ES-I3 (cell line): ENCODE measurements at regions not wholly inside any gene's neighbourhood (a gene's known extent, or its start where the extent isn't known, plus 50 kb on each side); places are given as distances from the start of the nearest gene placed in this dataset.
"Not testable (repeated sequence)": the region's sequence is repeated elsewhere in the genome, so short reads cannot be mapped to it uniquely, and the experiment has no call there.

Experiments
- H3K36me3 ChIP-seq: 2 replicates; pipeline ENCODE4 v1.6.1; 2013; ENCODE audit warnings: mild to moderate bottlenecking, low read length, control low read depth, moderate library complexity; ENCODE audit not compliant: insufficient read depth
- H3K4me1 ChIP-seq: 2 replicates; pipeline ENCODE4 v1.6.1; 2013; ENCODE audit warnings: mild to moderate bottlenecking, control low read depth, low read length; ENCODE audit not compliant: insufficient read depth
- H3K9ac ChIP-seq: 2 replicates; pipeline ENCODE4 v1.6.1; 2013; ENCODE audit warnings: low read depth, mild to moderate bottlenecking, low read length, moderate library complexity
- H3K9me3 ChIP-seq: 2 replicates; pipeline ENCODE4 v1.6.1; 2013; ENCODE audit warnings: mild to moderate bottlenecking, low read length, moderate library complexity; ENCODE audit not compliant: control insufficient read depth, insufficient read depth

DNA sequence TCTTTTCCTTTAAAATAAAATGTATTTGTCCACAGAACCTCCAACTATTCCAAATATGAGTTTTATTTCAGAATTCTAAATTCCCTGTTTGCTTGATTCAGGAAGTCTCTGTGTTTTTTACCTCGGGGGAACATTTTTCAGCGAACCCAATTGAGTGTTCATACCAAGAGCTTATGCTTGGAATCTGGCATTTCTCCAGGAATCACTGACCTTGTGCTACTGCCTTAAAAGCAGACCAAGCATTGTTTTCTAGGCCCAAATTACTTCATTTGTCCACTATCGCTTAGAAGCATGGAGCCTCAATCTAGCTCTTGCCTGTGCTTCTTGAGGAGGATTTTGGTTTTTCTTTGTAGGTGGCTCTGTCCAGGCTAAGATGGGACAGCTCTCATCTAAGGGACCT, 59.4 kb downstream of the EBLN1 start:
- Histone ChIP-seq H3K9ac (no peak overlapping the region), H3K36me3 (no peaks in the 10 kb centered on the region), H3K9me3 (no peaks in the 10 kb centered on the region; the same call in 1 of the 2 replicates), H3K4me1 (peaks cover 4% of the 10 kb centered on the region; the same call in 1 of the 2 replicates)

DNA sequence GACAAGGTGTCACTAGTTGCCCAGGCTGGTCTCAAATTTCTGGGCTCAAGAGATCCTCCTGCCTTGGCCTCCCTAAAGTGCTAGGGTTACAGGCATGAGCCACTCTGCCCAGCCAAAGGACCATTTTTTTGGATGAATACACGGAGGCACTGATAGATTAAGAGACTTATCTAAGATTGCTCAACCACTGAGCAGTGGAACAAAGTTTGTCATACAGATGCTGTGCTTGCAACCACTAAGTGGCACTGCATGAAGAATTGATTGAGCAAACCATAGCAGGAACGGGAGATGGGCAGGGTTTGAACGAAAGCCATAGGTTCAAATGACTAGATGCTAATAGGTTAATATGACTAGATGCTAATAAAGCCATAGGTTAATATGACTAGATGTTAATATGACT, 61.1 kb downstream of the EBLN1 start:
- Histone ChIP-seq H3K9ac (no peak overlapping the region), H3K9me3 (no peaks in the 10 kb centered on the region), H3K4me1 (peaks cover 4% of the 10 kb centered on the region; the same call in 1 of the 2 replicates), H3K36me3 (no peaks in the 10 kb centered on the region)

GRCh38 chr10:22152403-22152802, 65.4 kb downstream of the EBLN1 start:
- Histone ChIP-seq H3K4me1 (no peaks in the 10 kb centered on the region), H3K9ac (no peak overlapping the region), H3K36me3 (no peaks in the 10 kb centered on the region), H3K9me3 (no peaks in the 10 kb centered on the region; the same call in 1 of the 2 replicates)

- Histone ChIP-seq H3K9ac (no peak overlapping the region), H3K4me1 (no peaks in the 10 kb centered on the region), H3K9me3 (no peaks in the 10 kb centered on the region; the same call in 1 of the 2 replicates), H3K36me3 (no peaks in the 10 kb centered on the region)
Measured at GRCh38 chr10:22150842-22151241, 67.0 kb downstream of the EBLN1 start.

DNA sequence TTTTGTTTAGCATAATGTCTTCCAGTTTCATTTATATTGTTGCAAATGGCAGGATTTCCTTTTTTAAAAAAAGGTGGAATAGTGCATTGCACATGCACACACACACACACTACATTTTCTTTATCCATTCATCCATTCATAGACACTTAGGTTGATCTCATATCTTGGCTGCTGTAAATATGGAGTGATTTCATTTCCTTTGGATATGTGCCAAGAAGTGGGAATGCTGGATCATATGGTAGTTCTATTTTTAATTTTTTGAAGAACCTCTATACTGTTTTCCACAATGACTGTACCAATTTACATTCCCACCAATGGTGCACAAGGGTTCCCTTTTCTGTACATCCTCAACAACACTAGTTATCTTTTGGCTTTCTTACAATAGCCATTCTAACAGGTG, 68.9 kb downstream of the EBLN1 start:
- no peaks in the 10 kb centered on the region for H3K4me1 ChIP-seq
- H3K9me3 ChIP-seq: no peaks in the 10 kb centered on the region; the same call in 1 of the 2 replicates
- H3K36me3 ChIP-seq: no peaks in the 10 kb centered on the region
- no peak overlapping the region for H3K9ac ChIP-seq

GRCh38 chr10:22145873-22146272, 71.9 kb downstream of the EBLN1 start:
- not testable (repeated sequence) for H3K9ac ChIP-seq, H3K9me3 ChIP-seq, H3K4me1 ChIP-seq, H3K36me3 ChIP-seq

GRCh38 chr10:22137542-22137941, 80.3 kb downstream of the EBLN1 start:
- H3K9me3 ChIP-seq: no peaks in the 10 kb centered on the region
- H3K36me3 ChIP-seq: no peaks in the 10 kb centered on the region
- H3K4me1 ChIP-seq: no peaks in the 10 kb centered on the region; the same call in 1 of the 2 replicates
- H3K9ac ChIP-seq: no peak overlapping the region

- H3K9me3 ChIP-seq: no peaks in the 10 kb centered on the region
- no peaks in the 10 kb centered on the region for H3K36me3 ChIP-seq
- no peak overlapping the region for H3K9ac ChIP-seq
- H3K4me1 ChIP-seq: no peaks in the 10 kb centered on the region; the same call in 1 of the 2 replicates
Measured at GRCh38 chr10:22135591-22135990, 82.2 kb downstream of the EBLN1 start.

DNA sequence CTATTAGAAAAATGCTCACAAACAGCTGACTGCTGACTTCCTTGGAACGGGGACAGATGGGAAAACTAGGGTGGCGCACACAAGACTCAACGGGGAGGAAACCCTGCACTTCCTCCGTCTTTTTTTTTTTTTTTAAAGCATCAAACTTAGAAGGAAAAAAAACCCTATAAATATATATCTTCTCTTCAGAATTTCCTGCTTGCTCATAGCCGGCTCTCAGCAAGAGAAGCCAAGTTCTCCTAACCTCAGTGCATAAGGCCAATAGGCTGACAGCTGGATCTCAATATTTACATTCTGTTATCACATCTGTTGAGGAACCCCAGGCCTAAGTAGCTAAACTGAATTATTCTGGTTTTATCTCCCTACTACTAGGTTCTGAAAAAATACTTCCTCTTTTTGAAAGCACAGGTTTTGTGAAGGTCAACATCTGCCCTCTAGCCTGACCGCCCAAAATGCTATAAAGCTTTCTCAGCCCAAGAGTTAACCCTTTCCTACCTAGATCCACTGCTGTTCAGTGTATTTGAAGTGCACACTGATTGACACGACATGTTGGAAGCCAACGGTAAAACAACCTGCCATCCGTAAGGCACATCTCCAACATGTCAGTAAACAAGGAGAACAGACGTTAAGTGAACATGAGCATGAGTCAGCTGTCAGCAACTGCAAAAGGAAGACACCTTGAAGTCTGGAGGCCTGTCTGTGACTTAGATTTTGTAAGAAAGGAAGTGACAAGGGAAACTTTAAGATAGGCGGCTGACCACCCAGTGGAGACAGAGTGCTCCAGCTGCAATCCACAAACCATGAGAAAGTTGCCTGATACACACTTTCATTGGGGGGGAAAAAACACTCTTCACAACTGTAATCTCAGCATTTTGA, 83.8 kb downstream of the EBLN1 start:
- no peaks in the 10 kb centered on the region for H3K9me3 ChIP-seq
- no peak overlapping the region for H3K9ac ChIP-seq
- no peaks in the 10 kb centered on the region for H3K36me3 ChIP-seq
- H3K4me1 ChIP-seq: no peaks in the 10 kb centered on the region; the same call in 1 of the 2 replicates

DNA sequence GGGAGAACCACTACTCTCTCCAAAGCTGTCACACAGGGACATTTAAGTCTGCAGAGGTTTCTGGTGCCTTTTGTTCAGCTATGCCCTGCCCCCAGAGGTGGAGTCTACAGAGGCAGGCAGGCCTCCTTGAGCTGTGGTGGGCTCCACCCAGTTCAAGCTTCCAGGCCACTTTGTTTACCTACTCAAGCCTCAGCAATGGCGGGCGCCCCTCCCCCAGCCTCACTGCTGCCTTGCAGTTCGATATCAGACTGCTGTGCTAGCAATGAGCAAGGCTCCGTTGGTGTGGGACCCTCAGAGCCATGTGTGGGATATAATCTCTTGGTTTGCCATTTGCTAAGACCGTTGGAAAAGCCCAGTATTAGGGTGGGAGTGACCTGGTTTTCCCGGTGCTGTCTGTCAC, 87.0 kb downstream of the EBLN1 start:
- H3K4me1 ChIP-seq, H3K9ac ChIP-seq, H3K9me3 ChIP-seq, H3K36me3 ChIP-seq: not testable (repeated sequence)

- not testable (repeated sequence) for H3K9me3 ChIP-seq, H3K36me3 ChIP-seq, H3K4me1 ChIP-seq
- H3K9ac ChIP-seq: peak overlapping the region; percentile 44; the same call in 1 of the 2 replicates
Measured at GRCh38 chr10:22129612-22130011, 88.2 kb downstream of the EBLN1 start.

DNA sequence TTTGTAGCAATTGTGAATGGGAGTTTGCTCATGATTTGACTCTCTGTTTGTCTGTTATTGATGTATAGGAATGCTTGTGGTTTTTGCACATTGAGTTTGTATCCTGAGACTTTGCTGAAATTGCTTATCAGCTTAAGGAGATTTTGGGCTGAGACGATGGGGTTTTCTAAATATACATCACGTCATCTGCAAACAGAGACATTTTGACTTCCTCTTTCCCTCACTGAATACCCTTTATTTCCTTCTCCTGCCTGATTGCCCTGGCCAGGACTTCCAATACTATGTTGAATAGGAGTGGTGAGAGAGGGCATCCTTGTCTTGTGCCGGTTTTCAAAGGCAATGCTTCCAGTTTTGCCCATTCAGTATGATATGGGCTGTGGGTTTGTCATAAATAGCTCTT, 96.6 kb downstream of the EBLN1 start:
- H3K4me1 ChIP-seq, H3K36me3 ChIP-seq, H3K9me3 ChIP-seq, H3K9ac ChIP-seq: not testable (repeated sequence)

GRCh38 chr10:22120072-22120471, 97.7 kb downstream of the EBLN1 start:
- not testable (repeated sequence) for H3K9ac ChIP-seq, H3K4me1 ChIP-seq, H3K9me3 ChIP-seq, H3K36me3 ChIP-seq

DNA sequence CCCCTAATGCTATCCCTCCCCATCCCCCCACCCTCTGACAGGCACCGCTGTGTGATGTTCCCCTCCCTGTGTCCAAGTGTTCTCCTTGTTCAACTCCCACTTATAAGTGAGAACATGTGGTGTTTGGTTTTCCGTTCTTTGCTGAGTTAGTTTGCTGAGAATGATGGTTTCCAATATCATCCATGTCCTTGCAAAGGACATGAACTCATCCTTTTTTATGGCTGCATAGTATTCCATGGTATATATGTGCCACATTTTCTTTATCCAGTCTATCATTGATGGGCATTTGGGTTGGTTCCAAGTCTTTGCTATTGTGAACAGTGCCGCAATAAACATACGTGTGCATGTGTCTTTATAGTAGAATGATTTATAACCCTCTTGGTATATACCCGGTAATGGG, 98.2 kb downstream of the EBLN1 start:
- H3K9me3 ChIP-seq, H3K9ac ChIP-seq, H3K36me3 ChIP-seq, H3K4me1 ChIP-seq: not testable (repeated sequence)

DNA sequence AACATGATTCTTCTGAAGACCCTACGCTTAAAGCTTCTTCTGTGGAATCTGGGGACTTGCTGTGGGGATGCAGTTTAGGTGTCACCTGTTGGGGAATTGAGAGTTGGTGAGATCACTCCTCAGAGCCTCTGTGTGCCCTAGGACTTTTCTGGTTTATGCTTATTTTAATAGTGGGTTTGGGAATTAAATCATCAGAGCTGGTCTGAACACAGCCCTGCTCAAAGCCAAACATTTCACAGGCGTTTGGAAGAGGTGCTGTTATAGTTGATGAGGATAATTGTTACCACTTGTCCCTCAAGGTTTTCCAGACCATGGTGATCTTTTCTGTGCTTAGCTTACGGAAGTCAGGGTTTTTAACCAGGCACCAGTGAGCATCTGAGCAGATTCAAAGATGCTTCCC, 106.1 kb downstream of the EBLN1 start:
- no peaks in the 10 kb centered on the region for H3K36me3 ChIP-seq
- no peaks in the 10 kb centered on the region for H3K9me3 ChIP-seq
- no peaks in the 10 kb centered on the region for H3K4me1 ChIP-seq
- H3K9ac ChIP-seq: no peak overlapping the region
